ENCODE measurements at regions not wholly inside any gene's neighbourhood (a gene's known extent, or its start where the extent isn't known, plus 50 kb on each side); places are given as distances from the start of the nearest gene placed in this dataset.
A peak's percentile ranks its signal among the peaks of the same experiment; 100 is the strongest.

GRCh38 chr5:34409373-34409772, 246.8 kb upstream of the RAI14 start:
- Histone ChIP-seq H3K9me3 (ENCODE audit: control insufficient read depth in 4 of 4, insufficient read depth in 3 of 4, low read length in 3 of 4) (no peaks in the 10 kb centered on the region), H3K4me1 (ENCODE audit: control insufficient read depth in 5 of 5, insufficient read depth in 5 of 5, low read length in 5 of 5) (peaks cover 0 to 9% (median 7%) of the 10 kb centered on the region in 5 donors), H3K36me3 (ENCODE audit: control insufficient read depth in 4 of 4, insufficient read depth in 4 of 4, low read length in 4 of 4) (no peaks in the 10 kb centered on the region), H3K27me3 (ENCODE audit: control insufficient read depth in 3 of 3, insufficient read depth in 3 of 3, low read length in 2 of 3) (no peaks in the 10 kb centered on the region), H3K9ac (ENCODE audit: insufficient read depth in 1 of 2, low read length in 2 of 2) (no peak overlapping the region), H3K27ac (ENCODE audit: low read depth in 1 of 2, low read length in 1 of 2) (no peak overlapping the region), H3K4me3 (no peak overlapping the region)
- TF ChIP-seq CTCF (IDR thresholded peaks at IDR 0.05; ENCODE audit: control extremely low read depth, extremely low read depth), result no peak
- ATAC-seq (ENCODE audit: insufficient read depth, low FRiP score), result no peak
- no peak for DNase-seq

GRCh38 chr5:34410411-34411139, 245.6 kb upstream of the RAI14 start:
- Histone ChIP-seq H3K36me3 (ENCODE audit: control insufficient read depth in 4 of 4, insufficient read depth in 4 of 4, low read length in 4 of 4) (no peaks in the 10 kb centered on the region), H3K9ac (ENCODE audit: insufficient read depth in 1 of 2, low read length in 2 of 2) (no peak overlapping the region), H3K4me3 (no peak overlapping the region), H3K9me3 (ENCODE audit: control insufficient read depth in 4 of 4, insufficient read depth in 3 of 4, low read length in 3 of 4) (no peaks in the 10 kb centered on the region), H3K27me3 (ENCODE audit: control insufficient read depth in 3 of 3, insufficient read depth in 3 of 3, low read length in 2 of 3) (no peaks in the 10 kb centered on the region), H3K4me1 (ENCODE audit: control insufficient read depth in 5 of 5, insufficient read depth in 5 of 5, low read length in 5 of 5) (peaks cover 0 to 9% (median 7%) of the 10 kb centered on the region in 5 donors), H3K27ac (ENCODE audit: low read depth in 1 of 2, low read length in 1 of 2) (no peak overlapping the region)
- no peak for ATAC-seq (ENCODE audit: insufficient read depth, low FRiP score)
- WGBS, 2 donors, result 52 to 56% methylated on average over 2 of the region's 2 CpGs
- DNase-seq, result peak; percentile 16 to 42 (median 22)
- TF ChIP-seq CTCF (IDR thresholded peaks at IDR 0.05; ENCODE audit: control extremely low read depth, extremely low read depth), result no peak

- H3K9ac ChIP-seq (ENCODE audit: insufficient read depth in 1 of 2, low read length in 2 of 2), result no peak overlapping the region
- no peak overlapping the region for H3K27ac ChIP-seq (ENCODE audit: low read depth in 1 of 2, low read length in 1 of 2)
- no peak for TF ChIP-seq CTCF (IDR thresholded peaks at IDR 0.05; ENCODE audit: control extremely low read depth, extremely low read depth)
- H3K9me3 ChIP-seq (ENCODE audit: control insufficient read depth in 4 of 4, insufficient read depth in 3 of 4, low read length in 3 of 4), result no peaks in the 10 kb centered on the region
- no peaks in the 10 kb centered on the region for H3K36me3 ChIP-seq (ENCODE audit: control insufficient read depth in 4 of 4, insufficient read depth in 4 of 4, low read length in 4 of 4)
- ATAC-seq (ENCODE audit: insufficient read depth, low FRiP score) (no peak), DNase-seq (peak; percentile 59 to 83 (median 71))
- no peaks in the 10 kb centered on the region for H3K27me3 ChIP-seq (ENCODE audit: control insufficient read depth in 3 of 3, insufficient read depth in 3 of 3, low read length in 2 of 3)
- H3K4me3 ChIP-seq, result no peak overlapping the region
- peaks cover 0 to 9% (median 7%) of the 10 kb centered on the region in 5 donors for H3K4me1 ChIP-seq (ENCODE audit: control insufficient read depth in 5 of 5, insufficient read depth in 5 of 5, low read length in 5 of 5)
Observed at GRCh38 chr5:34411470-34412346, 244.4 kb upstream of the RAI14 start.

Measured in lung (tissue), 11 donors.